ENCODE measurements at regions not wholly inside any gene's neighbourhood (a gene's known extent, or its start where the extent isn't known, plus 50 kb on each side); places are given as distances from the start of the nearest gene placed in this dataset.

DNA sequence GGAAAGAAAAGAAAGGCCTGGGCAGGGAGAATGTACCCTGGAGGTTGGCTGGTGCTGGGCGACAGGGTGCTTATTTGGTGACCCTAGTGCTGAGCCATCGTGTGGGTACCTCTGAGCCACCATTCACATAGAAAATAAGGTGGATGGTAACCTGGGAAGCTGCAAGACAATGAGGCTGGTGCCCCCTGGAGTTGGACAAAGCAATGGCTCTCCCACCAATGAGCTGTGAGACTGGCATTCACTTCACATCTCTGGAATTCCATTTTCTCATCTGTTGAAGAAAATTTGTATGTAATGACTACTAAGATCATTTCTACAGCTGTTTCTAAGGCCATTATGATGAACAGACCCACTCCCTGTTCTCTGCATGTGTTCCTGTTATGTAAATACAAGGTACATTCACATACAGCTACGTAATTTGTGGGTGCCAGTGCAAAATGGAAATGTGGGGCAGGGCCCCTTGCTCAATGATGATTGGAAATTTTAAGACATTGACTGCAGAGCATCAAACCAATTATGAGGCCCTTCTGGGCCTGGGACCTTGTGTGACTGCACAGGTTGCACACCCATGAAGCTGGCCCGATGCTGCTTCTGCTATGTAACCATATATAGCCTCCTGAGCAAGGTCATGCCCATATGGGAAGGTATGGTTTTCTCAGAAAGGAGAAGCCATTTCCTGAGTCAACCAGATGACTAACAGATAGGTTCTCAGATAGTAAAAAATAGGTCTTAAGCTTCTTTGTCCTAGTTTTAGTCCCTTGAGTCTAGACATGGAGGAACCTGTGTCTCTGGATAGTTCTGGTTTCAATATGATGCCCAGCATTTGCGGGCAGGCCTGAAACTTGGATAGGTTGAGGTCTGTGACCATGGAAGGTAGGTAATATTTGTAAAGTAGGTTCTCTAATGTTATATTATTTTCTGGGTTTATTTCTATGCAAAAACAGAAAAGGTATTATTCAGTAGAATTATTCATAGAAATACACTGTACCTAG is 63.4 kb upstream of the IGF1 start:
- H3K27ac ChIP-seq = no peak overlapping the region
- no peak overlapping the region for H3K4me3 ChIP-seq
- no peaks in the 10 kb centered on the region for H3K9me3 ChIP-seq
- no peaks in the 10 kb centered on the region for H3K4me1 ChIP-seq
- TF ChIP-seq, protein P1, sequence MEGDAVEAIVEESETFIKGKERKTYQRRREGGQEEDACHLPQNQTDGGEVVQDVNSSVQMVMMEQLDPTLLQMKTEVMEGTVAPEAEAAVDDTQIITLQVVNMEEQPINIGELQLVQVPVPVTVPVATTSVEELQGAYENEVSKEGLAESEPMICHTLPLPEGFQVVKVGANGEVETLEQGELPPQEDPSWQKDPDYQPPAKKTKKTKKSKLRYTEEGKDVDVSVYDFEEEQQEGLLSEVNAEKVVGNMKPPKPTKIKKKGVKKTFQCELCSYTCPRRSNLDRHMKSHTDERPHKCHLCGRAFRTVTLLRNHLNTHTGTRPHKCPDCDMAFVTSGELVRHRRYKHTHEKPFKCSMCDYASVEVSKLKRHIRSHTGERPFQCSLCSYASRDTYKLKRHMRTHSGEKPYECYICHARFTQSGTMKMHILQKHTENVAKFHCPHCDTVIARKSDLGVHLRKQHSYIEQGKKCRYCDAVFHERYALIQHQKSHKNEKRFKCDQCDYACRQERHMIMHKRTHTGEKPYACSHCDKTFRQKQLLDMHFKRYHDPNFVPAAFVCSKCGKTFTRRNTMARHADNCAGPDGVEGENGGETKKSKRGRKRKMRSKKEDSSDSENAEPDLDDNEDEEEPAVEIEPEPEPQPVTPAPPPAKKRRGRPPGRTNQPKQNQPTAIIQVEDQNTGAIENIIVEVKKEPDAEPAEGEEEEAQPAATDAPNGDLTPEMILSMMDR (IDR thresholded peaks at IDR 0.05) = no peak
- intact Hi-C loops (cut with DNase I) = no loop called here
- ATAC-seq (no peak), DNase-seq (no peak)
- no peaks in the 10 kb centered on the region for H3K27me3 ChIP-seq (ENCODE audit: low read depth)
- H3K36me3 ChIP-seq = no peaks in the 10 kb centered on the region

GRCh38 chr12:102542816-102543440 is 62.6 kb upstream of the IGF1 start:
- ATAC-seq (peak in 1 of 2 donors; percentile 20), DNase-seq (no peak)
- no peaks in the 10 kb centered on the region for H3K27me3 ChIP-seq (ENCODE audit: low read depth)
- H3K4me1 ChIP-seq = no peaks in the 10 kb centered on the region
- H3K4me3 ChIP-seq = no peak overlapping the region
- H3K9me3 ChIP-seq = no peaks in the 10 kb centered on the region
- intact Hi-C loops (cut with DNase I) = no loop called here
- H3K36me3 ChIP-seq = no peaks in the 10 kb centered on the region
- no peak overlapping the region for H3K27ac ChIP-seq
- TF ChIP-seq, protein P1 (IDR thresholded peaks at IDR 0.05) = no peak

DNA sequence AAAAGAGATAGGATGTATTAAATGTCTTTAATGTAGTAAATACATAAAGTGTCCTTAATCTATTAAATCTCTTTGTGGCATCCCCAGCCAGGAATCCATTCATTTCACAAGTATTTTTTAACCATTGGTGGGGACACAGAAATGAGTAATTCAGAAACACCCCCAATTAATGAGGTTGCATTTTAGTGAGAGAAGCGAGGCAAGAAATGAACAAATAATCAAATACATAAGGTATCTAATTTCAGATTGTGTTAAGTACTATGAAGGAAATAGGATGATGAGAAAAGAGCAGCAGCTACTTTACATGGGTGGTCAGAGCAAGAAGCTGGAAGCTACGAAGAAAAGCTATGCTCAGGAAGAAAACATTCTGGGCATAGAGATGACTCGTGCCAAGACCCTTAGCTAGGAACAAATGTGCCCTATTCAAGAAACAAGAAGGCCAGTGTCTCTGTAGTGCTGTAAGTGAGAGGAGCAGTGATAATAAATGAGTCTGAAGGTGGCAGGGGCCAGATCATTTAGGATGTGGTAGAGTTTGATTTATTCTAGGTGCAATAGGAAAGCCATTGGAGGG is 60.5 kb upstream of the IGF1 start:
- intact Hi-C loops (cut with DNase I) = no loop called here

DNA sequence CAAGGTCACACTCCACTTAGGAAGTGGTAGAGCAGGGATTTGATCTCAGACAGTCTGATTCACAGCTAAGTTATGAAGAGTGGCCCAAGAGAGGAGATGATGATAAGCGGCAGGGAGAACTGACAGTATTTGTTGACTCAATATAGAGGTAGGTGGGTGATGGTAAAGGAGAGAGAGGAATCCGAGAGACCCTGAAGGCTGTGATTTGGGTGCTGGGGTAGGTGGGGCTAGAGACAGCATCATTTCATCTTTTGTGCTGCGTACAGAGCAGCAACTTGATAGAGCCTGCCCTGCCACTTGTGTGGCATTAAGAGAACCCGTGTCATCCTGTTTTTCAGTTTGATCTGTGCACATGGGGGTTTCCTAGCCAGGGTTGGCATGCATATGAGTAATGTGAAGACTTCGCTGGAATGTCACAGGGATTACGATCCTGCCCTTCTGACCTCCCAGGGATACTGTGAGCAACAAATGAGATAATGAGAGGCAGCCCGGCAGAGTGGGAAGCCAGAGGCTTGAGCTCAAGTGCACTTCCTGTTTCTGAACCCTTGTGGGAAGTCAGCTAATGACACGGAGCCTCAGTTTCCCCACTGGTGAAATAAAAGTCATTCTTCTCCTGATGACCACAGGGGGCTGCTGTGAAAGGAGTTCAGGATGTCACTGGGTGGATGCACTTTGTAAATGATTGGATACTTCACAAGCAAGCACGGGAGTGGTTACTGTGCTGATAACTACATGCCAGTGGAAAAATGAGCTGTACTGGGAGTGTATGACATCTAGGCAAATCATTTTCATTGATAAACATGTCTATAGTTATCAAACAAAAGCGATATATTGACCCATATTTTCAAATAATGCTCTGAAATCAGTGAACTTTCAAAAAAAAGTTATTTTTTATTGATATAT is 59.5 kb upstream of the IGF1 start:
- intact Hi-C loops (cut with DNase I) = no loop called here
- no peak for ATAC-seq
- Histone ChIP-seq H3K4me1 (no peaks in the 10 kb centered on the region), H3K4me3 (no peak overlapping the region), H3K36me3 (no peaks in the 10 kb centered on the region), H3K9me3 (no peaks in the 10 kb centered on the region), H3K27ac (no peak overlapping the region), H3K27me3 (ENCODE audit: low read depth) (no peaks in the 10 kb centered on the region)
- DNase-seq = no peak
- TF ChIP-seq, protein P1 (IDR thresholded peaks at IDR 0.05) = no peak

More for the DNA sequence above, 60.5 kb upstream of the IGF1 start:
- ATAC-seq (no peak), DNase-seq (no peak)
- H3K9me3 ChIP-seq = no peaks in the 10 kb centered on the region
- no peaks in the 10 kb centered on the region for H3K4me1 ChIP-seq
- H3K27ac ChIP-seq = no peak overlapping the region
- no peak overlapping the region for H3K4me3 ChIP-seq
- TF ChIP-seq, protein P1 (IDR thresholded peaks at IDR 0.05) = no peak
- no peaks in the 10 kb centered on the region for H3K27me3 ChIP-seq (ENCODE audit: low read depth)
- no peaks in the 10 kb centered on the region for H3K36me3 ChIP-seq

- TF ChIP-seq, protein P1 (IDR thresholded peaks at IDR 0.05) = no peak
- Histone ChIP-seq H3K36me3 (no peaks in the 10 kb centered on the region), H3K9me3 (no peaks in the 10 kb centered on the region), H3K27ac (no peak overlapping the region), H3K4me3 (no peak overlapping the region), H3K27me3 (ENCODE audit: low read depth) (no peaks in the 10 kb centered on the region), H3K4me1 (no peaks in the 10 kb centered on the region)
- DNase-seq (no peak), ATAC-seq (no peak)
- intact Hi-C loops (cut with DNase I) = no loop called here
Measured at GRCh38 chr12:102535306-102535705, 54.9 kb upstream of the IGF1 start.

Measured in lower lobe of right lung (tissue), 2 donors.